H1 (cell line): ENCODE measurements at regions not wholly inside any gene's neighbourhood (a gene's known extent, or its start where the extent isn't known, plus 50 kb on each side); places are given as distances from the start of the nearest gene placed in this dataset.

ENCODE experiments used
- EP300 ChIP-seq, 2 experiments: IDR thresholded peaks; 1 replicate in 1 of 2; 2 replicates in 1 of 2; pipeline ENCODE4 v1.6.1; 2011 to 2012; ENCODE audit warnings: low read depth in 2 of 2, low read length in 2 of 2, mild to moderate bottlenecking in 2 of 2, borderline replicate concordance in 1 of 2, inconsistent platforms in 1 of 2, moderate library complexity in 1 of 2
- FOSL1 ChIP-seq: IDR thresholded peaks from 2 replicates; pipeline ENCODE4 v1.6.1; 2011; ENCODE audit warnings: mild to moderate bottlenecking, low read depth, low read length, moderate library complexity; ENCODE audit not compliant: insufficient read depth
- POLR2A ChIP-seq, 2 experiments: IDR thresholded peaks; 1 replicate in 1 of 2; 2 replicates in 1 of 2; pipeline ENCODE4 v1.6.1; 2011; ENCODE audit warnings: low read depth in 2 of 2, low read length in 2 of 2, mild to moderate bottlenecking in 2 of 2; ENCODE audit errors: control extremely low read depth in 1 of 2
- TAF7 ChIP-seq: optimal IDR thresholded peaks from 2 replicates; pipeline ENCODE3; 2011; ENCODE audit warnings: low read depth, mild to moderate bottlenecking, inconsistent platforms, low read length, moderate library complexity, borderline replicate concordance
- TF ChIP-seq, protein P1 (sequence below), 3 experiments: IDR thresholded peaks; 1 replicate in 2 of 3; 2 replicates in 1 of 3; pipeline versions ENCODE4 v1.5.1 to v1.6.1; 2011; ENCODE audit warnings: low read length in 3 of 3, mild to moderate bottlenecking in 3 of 3, inconsistent platforms in 2 of 3, low read depth in 1 of 3, moderate library complexity in 1 of 3; ENCODE audit not compliant: insufficient read depth in 1 of 3; ENCODE audit errors: control extremely low read depth in 1 of 3

DNA sequence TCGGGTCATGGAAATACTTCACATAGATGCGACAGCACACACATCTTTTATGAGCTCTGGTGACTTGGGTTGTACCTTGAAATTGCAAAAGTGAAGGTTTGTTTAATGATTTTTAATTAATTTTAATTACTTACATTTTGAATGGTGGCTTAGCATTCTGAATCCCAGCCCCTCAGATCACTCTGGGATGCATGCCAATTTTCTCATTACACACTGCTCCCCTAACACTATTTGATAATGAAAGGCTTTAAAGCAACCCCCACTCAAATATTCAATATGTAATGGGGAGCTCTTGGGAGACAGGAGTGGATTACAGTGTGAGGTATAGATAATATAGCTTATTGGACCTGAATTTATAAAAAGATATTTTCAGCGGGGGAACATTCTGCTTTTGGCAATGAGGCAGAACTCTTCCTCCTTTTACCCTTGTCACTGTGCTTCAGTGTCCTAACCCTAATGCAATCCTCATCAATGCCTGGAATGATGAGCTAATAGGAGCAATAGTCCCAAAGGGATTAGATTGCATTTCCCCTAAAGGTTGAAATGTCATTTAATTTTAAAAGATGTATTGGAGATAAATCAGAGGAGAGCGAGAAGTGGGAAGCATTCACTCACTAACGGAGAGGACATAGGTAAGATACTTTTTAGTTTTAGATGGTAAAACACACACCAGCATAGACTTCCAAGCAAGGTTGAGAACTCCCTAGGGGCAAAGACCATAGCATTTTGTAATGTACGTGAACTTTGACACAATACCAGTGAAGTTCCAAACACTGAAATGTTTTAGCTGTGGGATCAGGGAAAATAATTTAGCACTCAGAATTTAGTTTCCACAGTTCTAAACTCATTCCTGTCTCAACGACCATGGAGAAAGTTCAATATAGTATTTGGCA lies 384.1 kb upstream of the PLXNA2 start:
- TF ChIP-seq, protein P1, sequence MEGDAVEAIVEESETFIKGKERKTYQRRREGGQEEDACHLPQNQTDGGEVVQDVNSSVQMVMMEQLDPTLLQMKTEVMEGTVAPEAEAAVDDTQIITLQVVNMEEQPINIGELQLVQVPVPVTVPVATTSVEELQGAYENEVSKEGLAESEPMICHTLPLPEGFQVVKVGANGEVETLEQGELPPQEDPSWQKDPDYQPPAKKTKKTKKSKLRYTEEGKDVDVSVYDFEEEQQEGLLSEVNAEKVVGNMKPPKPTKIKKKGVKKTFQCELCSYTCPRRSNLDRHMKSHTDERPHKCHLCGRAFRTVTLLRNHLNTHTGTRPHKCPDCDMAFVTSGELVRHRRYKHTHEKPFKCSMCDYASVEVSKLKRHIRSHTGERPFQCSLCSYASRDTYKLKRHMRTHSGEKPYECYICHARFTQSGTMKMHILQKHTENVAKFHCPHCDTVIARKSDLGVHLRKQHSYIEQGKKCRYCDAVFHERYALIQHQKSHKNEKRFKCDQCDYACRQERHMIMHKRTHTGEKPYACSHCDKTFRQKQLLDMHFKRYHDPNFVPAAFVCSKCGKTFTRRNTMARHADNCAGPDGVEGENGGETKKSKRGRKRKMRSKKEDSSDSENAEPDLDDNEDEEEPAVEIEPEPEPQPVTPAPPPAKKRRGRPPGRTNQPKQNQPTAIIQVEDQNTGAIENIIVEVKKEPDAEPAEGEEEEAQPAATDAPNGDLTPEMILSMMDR (IDR thresholded peaks at IDR 0.05; ENCODE audit: control extremely low read depth in 1 of 3, insufficient read depth in 1 of 3, low read depth in 1 of 3, low read length in 3 of 3), result no peak
- TF ChIP-seq FOSL1, result no peak
- TF ChIP-seq EP300 (IDR thresholded peaks at IDR 0.05; ENCODE audit: borderline replicate concordance in 1 of 2, low read depth in 2 of 2, low read length in 2 of 2), result no peak
- TF ChIP-seq TAF7, result no peak
- no peak for TF ChIP-seq POLR2A (IDR thresholded peaks at IDR 0.05; ENCODE audit: control extremely low read depth in 1 of 2, low read depth in 2 of 2, low read length in 2 of 2)
